Fibroblast of the conjunctiva (primary cell): ENCODE measurements at regions not wholly inside any gene's neighbourhood (a gene's known extent, or its start where the extent isn't known, plus 50 kb on each side); places are given as distances from the start of the nearest gene placed in this dataset.
"Not testable (repeated sequence)": the region's sequence is repeated elsewhere in the genome, so short reads cannot be mapped to it uniquely, and the experiment has no call there.

Source experiments
- DNase-seq: peaks from one replicate; pipeline ENCODE4 v3.0.0-alpha.2; 2010; ENCODE audit warnings: low read depth

- peak; percentile 12 for DNase-seq
Observed at GRCh38 chr12:75759842-75760572, 248.6 kb upstream of the KRR1 start.

- no peak for DNase-seq
Observed at GRCh38 chr12:75759196-75759595, 247.8 kb upstream of the KRR1 start.

GRCh38 chr12:75756771-75757170, 245.4 kb upstream of the KRR1 start:
- no peak for DNase-seq

- DNase-seq: no peak
Observed at GRCh38 chr12:75756111-75756510, 244.7 kb upstream of the KRR1 start.

GRCh38 chr12:75754698-75755097, 243.3 kb upstream of the KRR1 start:
- DNase-seq: no peak

- no peak for DNase-seq
Observed at GRCh38 chr12:75754141-75754540, 242.7 kb upstream of the KRR1 start.

GRCh38 chr12:75751769-75752471, 240.5 kb upstream of the KRR1 start:
- no peak for DNase-seq

GRCh38 chr12:75750716-75751306, 239.4 kb upstream of the KRR1 start:
- peak; percentile 61 for DNase-seq

- DNase-seq: not testable (repeated sequence)
Observed at GRCh38 chr12:75748990-75749389, 237.6 kb upstream of the KRR1 start.

- no peak for DNase-seq
Observed at GRCh38 chr12:75748136-75748535, 236.7 kb upstream of the KRR1 start.

- DNase-seq: peak; percentile 29
Observed at GRCh38 chr12:75747572-75748021, 236.2 kb upstream of the KRR1 start.

GRCh38 chr12:75746621-75747020, 235.2 kb upstream of the KRR1 start:
- no peak for DNase-seq

GRCh38 chr12:75744607-75745256, 233.3 kb upstream of the KRR1 start:
- no peak for DNase-seq

- no peak for DNase-seq
Observed at GRCh38 chr12:75742961-75743360, 231.6 kb upstream of the KRR1 start.

- DNase-seq: no peak
Observed at GRCh38 chr12:75742048-75742447, 230.6 kb upstream of the KRR1 start.

GRCh38 chr12:75739912-75740311, 228.5 kb upstream of the KRR1 start:
- no peak for DNase-seq

GRCh38 chr12:75739098-75739497, 227.7 kb upstream of the KRR1 start:
- DNase-seq: not testable (repeated sequence)

GRCh38 chr12:75738486-75738885, 227.1 kb upstream of the KRR1 start:
- no peak for DNase-seq

- no peak for DNase-seq
Observed at GRCh38 chr12:75735853-75736252, 224.4 kb upstream of the KRR1 start.

- DNase-seq: no peak
Observed at GRCh38 chr12:75728826-75729225, 217.4 kb upstream of the KRR1 start.

GRCh38 chr12:75727577-75727976, 216.2 kb upstream of the KRR1 start:
- DNase-seq: no peak

- peak; percentile 37 for DNase-seq
Observed at GRCh38 chr12:75725521-75726111, 214.2 kb upstream of the KRR1 start.
